H9 (cell line): ENCODE measurements at regions not wholly inside any gene's neighbourhood (a gene's known extent, or its start where the extent isn't known, plus 50 kb on each side); places are given as distances from the start of the nearest gene placed in this dataset.

Experiments
- DNase-seq: peaks from one replicate; pipeline ENCODE4 v3.0.0-alpha.2; 2017
- H2AFZ ChIP-seq: one replicate; pipeline ENCODE4 v1.6.1; 2013; ENCODE audit warnings: mild to moderate bottlenecking, low read length, control low read depth, moderate library complexity
- H2AK5ac ChIP-seq: 2 replicates; pipeline ENCODE4 v1.6.1; 2013; ENCODE audit warnings: low read length, control low read depth, mixed read lengths; ENCODE audit not compliant: insufficient read length
- H2BK120ac ChIP-seq: one replicate; pipeline ENCODE4 v1.6.1; 2013; ENCODE audit warnings: low read depth, mild to moderate bottlenecking, low read length, control low read depth, inconsistent platforms; ENCODE audit not compliant: poor library complexity, severe bottlenecking
- H2BK12ac ChIP-seq: 2 replicates; pipeline ENCODE4 v1.6.1; 2013; ENCODE audit warnings: low read length, control low read depth, mixed read lengths, low read depth; ENCODE audit not compliant: insufficient read length
- H2BK15ac ChIP-seq: 2 replicates; pipeline ENCODE4 v1.6.1; 2013; ENCODE audit warnings: low read depth, low read length, control low read depth
- H2BK20ac ChIP-seq: one replicate; pipeline ENCODE4 v1.6.1; 2013; ENCODE audit warnings: low read depth, mild to moderate bottlenecking, low read length, control low read depth, inconsistent platforms; ENCODE audit not compliant: poor library complexity, severe bottlenecking
- H2BK5ac ChIP-seq: 2 replicates; pipeline ENCODE4 v1.6.1; 2013; ENCODE audit warnings: low read length, control low read depth, mixed read lengths; ENCODE audit not compliant: insufficient read length
- H3K14ac ChIP-seq: 2 replicates; pipeline ENCODE4 v1.6.1; 2013; ENCODE audit warnings: low read length, control low read depth; ENCODE audit not compliant: insufficient read depth
- H3K18ac ChIP-seq: 2 replicates; pipeline ENCODE4 v1.6.1; 2013; ENCODE audit warnings: low read depth, mild to moderate bottlenecking, mixed read lengths, low read length, control low read depth; ENCODE audit not compliant: insufficient read length
- H3K23ac ChIP-seq: 2 replicates; pipeline ENCODE4 v1.6.1; 2013; ENCODE audit warnings: low read length, control low read depth, mixed read lengths, low read depth; ENCODE audit not compliant: insufficient read length
- H3K23me2 ChIP-seq: 2 replicates; pipeline ENCODE4 v1.6.1; 2013; ENCODE audit warnings: low read depth, mild to moderate bottlenecking, mixed read lengths, low read length, control low read depth; ENCODE audit not compliant: insufficient read length, poor library complexity, severe bottlenecking
- H3K27ac ChIP-seq: 2 replicates; pipeline ENCODE4 v1.5.1; 2013; ENCODE audit warnings: low read length, control low read depth, mixed read lengths, low read depth; ENCODE audit not compliant: insufficient read length
- H3K27me3 ChIP-seq: 2 replicates; pipeline ENCODE4 v1.6.1; 2013; ENCODE audit warnings: low read length, control low read depth, inconsistent platforms; ENCODE audit not compliant: insufficient read depth
- H3K4ac ChIP-seq: 2 replicates; pipeline ENCODE4 v1.6.1; 2013; ENCODE audit warnings: low read depth, mild to moderate bottlenecking, control low read depth, inconsistent platforms, low read length, moderate library complexity
- H3K4me1 ChIP-seq: 2 replicates; pipeline ENCODE4 v1.6.1; 2013; ENCODE audit warnings: low read length, control low read depth, inconsistent platforms; ENCODE audit not compliant: insufficient read depth
- H3K4me2 ChIP-seq: 2 replicates; pipeline ENCODE4 v1.6.1; 2013; ENCODE audit warnings: low read length, control low read depth, mixed read lengths; ENCODE audit not compliant: insufficient read length, insufficient read depth
- H3K56ac ChIP-seq: 2 replicates; pipeline ENCODE4 v1.6.1; 2013; ENCODE audit warnings: low read depth, mild to moderate bottlenecking, mixed read lengths, low read length, control low read depth; ENCODE audit not compliant: insufficient read length
- H3K79me1 ChIP-seq: 2 replicates; pipeline ENCODE4 v1.6.1; 2013; ENCODE audit warnings: low read depth, mild to moderate bottlenecking, moderate library complexity, low read length, control low read depth, inconsistent platforms; ENCODE audit not compliant: insufficient read depth, poor library complexity, severe bottlenecking
- H3K79me2 ChIP-seq: 2 replicates; pipeline ENCODE4 v1.6.1; 2013; ENCODE audit warnings: low read length, control low read depth, inconsistent platforms; ENCODE audit not compliant: insufficient read depth
- H3K9ac ChIP-seq: 2 replicates; pipeline ENCODE4 v1.6.1; 2013; ENCODE audit warnings: low read length, control low read depth, mixed read lengths; ENCODE audit not compliant: insufficient read length; ENCODE audit errors: extremely low read depth
- H3K9me3 ChIP-seq: one replicate; pipeline ENCODE4 v1.6.1; 2013; ENCODE audit warnings: low read depth, low read length, inconsistent platforms; ENCODE audit not compliant: control insufficient read depth
- H3T11ph ChIP-seq: one replicate; pipeline ENCODE4 v1.6.1; 2013; ENCODE audit warnings: mild to moderate bottlenecking, low read length, control low read depth, inconsistent platforms
- H4K20me1 ChIP-seq: one replicate; pipeline ENCODE4 v1.6.1; 2013; ENCODE audit not compliant: control insufficient read depth, insufficient read length, insufficient read depth
- H4K5ac ChIP-seq: 2 replicates; pipeline ENCODE4 v1.6.1; 2013; ENCODE audit warnings: low read depth, mild to moderate bottlenecking, mixed read lengths, low read length, control low read depth; ENCODE audit not compliant: insufficient read length
- H4K8ac ChIP-seq: replicated peaks from 2 replicates; pipeline ENCODE4 v1.6.1; 2013; ENCODE audit warnings: low read length, control low read depth, mixed read lengths, low read depth; ENCODE audit not compliant: insufficient read length
- H4K91ac ChIP-seq: 2 replicates; pipeline ENCODE4 v1.6.1; 2013; ENCODE audit warnings: low read depth, mild to moderate bottlenecking, moderate library complexity, mixed read lengths, low read length, control low read depth; ENCODE audit not compliant: insufficient read length
- H3K27ac Mint-ChIP-seq, 3 experiments: 2 replicates in 2 of 3; 3 replicates in 1 of 3; pipeline ENCODE4 v1.8.0; 2020 to 2021; ENCODE audit warnings: mixed read lengths in 3 of 3, mild to moderate bottlenecking in 1 of 3, moderate library complexity in 1 of 3
- H3K27me3 Mint-ChIP-seq: 2 replicates; pipeline ENCODE4 v1.8.0; 2021; ENCODE audit warnings: low read depth, mild to moderate bottlenecking, moderate library complexity, mixed read lengths
- H3K36me3 Mint-ChIP-seq, 3 experiments: 2 replicates in 2 of 3; 3 replicates in 1 of 3; pipeline ENCODE4 v1.8.0; 2020 to 2021; ENCODE audit warnings: low read depth in 3 of 3, mixed read lengths in 3 of 3; ENCODE audit not compliant: insufficient read depth in 1 of 3
- H3K4me1 Mint-ChIP-seq, 2 experiments: 2 replicates each; pipeline ENCODE4 v1.8.0; 2020; ENCODE audit warnings: mixed read lengths in 2 of 2
- H3K4me3 Mint-ChIP-seq, 2 experiments: 2 replicates in 1 of 2; 3 replicates in 1 of 2; pipeline ENCODE4 v1.8.0; 2020 to 2021; ENCODE audit warnings: mild to moderate bottlenecking in 2 of 2, mixed read lengths in 2 of 2, moderate library complexity in 1 of 2
- H3K9me3 Mint-ChIP-seq, 2 experiments: 2 replicates in 1 of 2; 3 replicates in 1 of 2; pipeline ENCODE4 v1.8.0; 2020; ENCODE audit warnings: mild to moderate bottlenecking in 2 of 2, mixed read lengths in 2 of 2, moderate library complexity in 1 of 2
- WGBS: extraction: QIAGEN DNeasy Blood & Tissue Kit; methylation state at CpG from one replicate; pipeline ENCODE4 v1.1.7; 2013; ENCODE audit warnings: missing lambda C conversion rate, low lambda C conversion rate, mixed read lengths; ENCODE audit not compliant: insufficient read length; ENCODE audit errors: extremely low coverage; 5-methylcytosine and 5-hydroxymethylcytosine counted together
- TF ChIP-seq, protein P1 (sequence below): fragments of 200-600 bp; sonication (generic); conservative IDR thresholded peaks from 3 replicates; pipeline ENCODE4 v1.8.0; 2021; ENCODE audit warnings: antibody characterized with exemption, mild to moderate bottlenecking

DNA sequence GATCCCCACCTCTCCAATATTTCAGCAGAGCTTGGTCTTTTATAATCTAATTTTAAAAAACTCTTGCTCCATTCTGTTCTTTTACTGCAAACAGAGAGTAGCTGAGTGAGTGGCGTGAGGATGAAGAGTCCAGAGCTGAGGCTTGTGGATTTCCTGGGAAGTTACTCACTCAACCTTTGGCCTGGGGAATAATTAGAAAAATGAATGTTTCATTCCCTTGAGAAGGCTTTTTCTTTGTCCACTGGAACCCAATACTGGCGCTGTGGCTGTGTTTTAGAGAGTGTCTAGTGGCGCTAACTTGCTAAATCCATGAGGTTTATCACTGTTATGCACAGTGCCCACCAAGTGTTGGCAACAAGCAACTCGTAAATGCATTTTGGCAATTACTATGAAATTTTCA, 251.5 kb downstream of the HIVEP2 start:
- H3K56ac ChIP-seq = no peak overlapping the region
- no peak for DNase-seq
- H2BK20ac ChIP-seq = no peak overlapping the region
- no peak overlapping the region for H2BK15ac ChIP-seq
- no peaks in the 10 kb centered on the region for H3K79me1 ChIP-seq
- H3T11ph ChIP-seq = no peak overlapping the region
- TF ChIP-seq, protein P1, sequence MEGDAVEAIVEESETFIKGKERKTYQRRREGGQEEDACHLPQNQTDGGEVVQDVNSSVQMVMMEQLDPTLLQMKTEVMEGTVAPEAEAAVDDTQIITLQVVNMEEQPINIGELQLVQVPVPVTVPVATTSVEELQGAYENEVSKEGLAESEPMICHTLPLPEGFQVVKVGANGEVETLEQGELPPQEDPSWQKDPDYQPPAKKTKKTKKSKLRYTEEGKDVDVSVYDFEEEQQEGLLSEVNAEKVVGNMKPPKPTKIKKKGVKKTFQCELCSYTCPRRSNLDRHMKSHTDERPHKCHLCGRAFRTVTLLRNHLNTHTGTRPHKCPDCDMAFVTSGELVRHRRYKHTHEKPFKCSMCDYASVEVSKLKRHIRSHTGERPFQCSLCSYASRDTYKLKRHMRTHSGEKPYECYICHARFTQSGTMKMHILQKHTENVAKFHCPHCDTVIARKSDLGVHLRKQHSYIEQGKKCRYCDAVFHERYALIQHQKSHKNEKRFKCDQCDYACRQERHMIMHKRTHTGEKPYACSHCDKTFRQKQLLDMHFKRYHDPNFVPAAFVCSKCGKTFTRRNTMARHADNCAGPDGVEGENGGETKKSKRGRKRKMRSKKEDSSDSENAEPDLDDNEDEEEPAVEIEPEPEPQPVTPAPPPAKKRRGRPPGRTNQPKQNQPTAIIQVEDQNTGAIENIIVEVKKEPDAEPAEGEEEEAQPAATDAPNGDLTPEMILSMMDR = no peak
- Mint-ChIP-seq H3K36me3 (no peaks in the 10 kb centered on the region; a peak in 1 of 7 replicates), H3K27ac (no peak overlapping the region), H3K4me3 (peak overlapping the region in 1 of 2 experiments; percentile 35; a peak in 1 of 5 replicates), H3K4me1 (peaks cover 12 to 13% of the 10 kb centered on the region in 2 experiments), H3K9me3 (no peaks in the 10 kb centered on the region), H3K27me3 (no peaks in the 10 kb centered on the region)
- no peak overlapping the region for H3K23ac ChIP-seq
- no peak overlapping the region for H2BK120ac ChIP-seq
- no peak overlapping the region for H4K91ac ChIP-seq
- no peak overlapping the region for H3K9ac ChIP-seq
- H3K27ac ChIP-seq = no peak overlapping the region
- H2AK5ac ChIP-seq = no peak overlapping the region
- no peaks in the 10 kb centered on the region for H3K9me3 ChIP-seq
- H4K8ac ChIP-seq = no peak overlapping the region
- no peak overlapping the region for H4K5ac ChIP-seq
- peak overlapping the region; percentile 94 for H2AFZ ChIP-seq
- no peaks in the 10 kb centered on the region for H3K79me2 ChIP-seq
- H3K4ac ChIP-seq = no peak overlapping the region
- H3K23me2 ChIP-seq = no peaks in the 10 kb centered on the region
- H3K27me3 ChIP-seq = no peaks in the 10 kb centered on the region
- H3K18ac ChIP-seq = no peak overlapping the region
- no peak overlapping the region for H2BK5ac ChIP-seq
- H3K4me2 ChIP-seq = no peak overlapping the region
- H3K4me1 ChIP-seq = peaks cover 2% of the 10 kb centered on the region; the same call in 1 of the 2 replicates
- no CpG with 5 or more reads among the region's 4 CpGs for whole genome bisulfite sequencing
- no peaks in the 10 kb centered on the region for H4K20me1 ChIP-seq
- no peak overlapping the region for H3K14ac ChIP-seq
- no peak overlapping the region for H2BK12ac ChIP-seq
